HCT116 (cell line): ENCODE measurements at regions not wholly inside any gene's neighbourhood (a gene's known extent, or its start where the extent isn't known, plus 50 kb on each side); places are given as distances from the start of the nearest gene placed in this dataset.

ENCODE experiments used
- ATAC-seq: fragments of 200-7000 bp; cut with Tn5 transposase; 2 replicates; pipeline ENCODE4 v1.9.1; 2020; ENCODE audit warnings: mild to moderate bottlenecking, moderate library complexity
- BruUV-seq: library from RNA; stranded (reverse); fragments of 400-500 nt; replicated peaks from 2 replicates; lab custom pipeline; 2021; lab: Mats Ljungman, UMichigan
- CTCF ChIA-PET: fragments of 300-600 bp; sonication (Branson Sonifier 250); formaldehyde crosslinking; loops from one replicate; lab custom pipeline; 2021; ENCODE audit warnings: antibody characterized with exemption; lab: Charles Lee
- POLR2A ChIA-PET: fragments of 300-600, 350-600 bp; sonication (Branson Sonifier 250); formaldehyde crosslinking; loops from one replicate; lab custom pipeline; 2021; ENCODE audit warnings: antibody characterized with exemption; lab: Charles Lee
- RAD21 ChIA-PET, 2 experiments: fragments of 300-600 bp; sonication (Branson Sonifier 250); formaldehyde crosslinking; loops; one replicate each; lab custom pipeline; 2023; ENCODE audit warnings: low total read pairs in 2 of 2; ENCODE audit not compliant: uncharacterized antibody in 2 of 2, unreplicated experiment in 2 of 2, low non-redundant PET in 1 of 2; lab: Charles Lee
- DNase-seq: peaks from one replicate; pipeline ENCODE4 v3.0.0-alpha.2; 2010; ENCODE audit warnings: low read depth, low spot score
- H2AFZ ChIP-seq: fragments of 200-600 bp; shearing (Covaris generic), sonication (generic); 2 replicates; pipeline ENCODE4 v1.6.1; 2017; ENCODE audit warnings: low read depth, mixed run types, mixed read lengths, antibody characterized with exemption, low read length; ENCODE audit not compliant: poor library complexity, severe bottlenecking
- H3K27ac ChIP-seq: 2 replicates; pipeline ENCODE4 v1.5.1; 2012; ENCODE audit warnings: low read depth, low read length
- H3K27me3 ChIP-seq: fragments of 200-600 bp; sonication (generic); 2 replicates; pipeline ENCODE4 v1.6.1; 2016; ENCODE audit warnings: mixed run types, low read length, mixed read lengths; ENCODE audit not compliant: insufficient read depth
- H3K36me3 ChIP-seq, 2 experiments: fragments of 200-500 bp in 1 of 2; fragments of 200-600 bp in 1 of 2; sonication (Bioruptor generic) in 1 of 2; sonication (generic) in 1 of 2; 2 replicates each; pipeline versions ENCODE4 v1.5.1 to v1.6.1; 2014 to 2016; ENCODE audit warnings: low read length in 2 of 2, inconsistent platforms in 1 of 2, mixed read lengths in 1 of 2, mixed run types in 1 of 2; ENCODE audit not compliant: insufficient read depth in 2 of 2, control insufficient read depth in 1 of 2
- H3K4me1 ChIP-seq, 2 experiments: fragments of 200-600 bp in 1 of 2; sonication (generic) in 1 of 2; 2 replicates each; pipeline versions ENCODE4 v1.5.1 to v1.6.1; 2012 to 2017; ENCODE audit warnings: low read length in 2 of 2, inconsistent platforms in 1 of 2, mild to moderate bottlenecking in 1 of 2, mixed read lengths in 1 of 2, mixed run types in 1 of 2, moderate library complexity in 1 of 2; ENCODE audit not compliant: insufficient read depth in 2 of 2, control insufficient read depth in 1 of 2
- H3K4me2 ChIP-seq: fragments of 200-600 bp; sonication (generic); 2 replicates; pipeline ENCODE4 v1.6.1; 2017; ENCODE audit warnings: mixed run types, low read length, mixed read lengths
- H3K4me3 ChIP-seq, 2 experiments: fragments of 200-600 bp in 1 of 2; sonication (generic) in 1 of 2; replicated peaks in 1 of 2; 2 replicates each; pipeline ENCODE4 v1.5.1; 2011 to 2016; ENCODE audit warnings: low read length in 2 of 2, control low read depth in 1 of 2, low read depth in 1 of 2, mild to moderate bottlenecking in 1 of 2, mixed read lengths in 1 of 2, mixed run types in 1 of 2
- H3K79me2 ChIP-seq: fragments of 200-600 bp; sonication (generic); 2 replicates; pipeline ENCODE4 v1.6.1; 2017; ENCODE audit warnings: mild to moderate bottlenecking, mixed run types, low read length, moderate library complexity, mixed read lengths; ENCODE audit not compliant: insufficient read depth
- H3K9ac ChIP-seq: fragments of 200-600 bp; sonication (generic); 2 replicates; pipeline ENCODE4 v1.6.1; 2016; ENCODE audit warnings: low read length, mixed read lengths
- H3K9me2 ChIP-seq: fragments of 200-600 bp; sonication (generic), shearing (Covaris generic); 2 replicates; pipeline ENCODE4 v1.6.1; 2017; ENCODE audit warnings: mixed run types, mild to moderate bottlenecking, moderate library complexity; ENCODE audit not compliant: insufficient read depth
- H3K9me3 ChIP-seq, 2 experiments: fragments of 200-500 bp in 1 of 2; fragments of 200-600 bp in 1 of 2; sonication (Bioruptor generic) in 1 of 2; sonication (generic) in 1 of 2; 2 replicates each; pipeline ENCODE4 v1.6.1; 2014 to 2017; ENCODE audit warnings: low read length in 2 of 2, mixed read lengths in 2 of 2, inconsistent platforms in 1 of 2, low read depth in 1 of 2, mild to moderate bottlenecking in 1 of 2, mixed run types in 1 of 2, moderate library complexity in 1 of 2; ENCODE audit not compliant: control insufficient read depth in 1 of 2, insufficient read depth in 1 of 2
- H4K20me1 ChIP-seq: fragments of 200-600 bp; sonication (generic), shearing (Covaris generic); 2 replicates; pipeline ENCODE4 v1.6.1; 2017; ENCODE audit warnings: mixed run types, mild to moderate bottlenecking, moderate library complexity; ENCODE audit not compliant: insufficient read depth
- CBX3 ChIP-seq: IDR thresholded peaks from 2 replicates; pipeline ENCODE4 v1.6.1; 2012; ENCODE audit warnings: low read depth
- CEBPB ChIP-seq: IDR thresholded peaks from 2 replicates; pipeline ENCODE4 v1.6.1; 2012; ENCODE audit warnings: low read depth
- EGR1 ChIP-seq: IDR thresholded peaks from 2 replicates; pipeline ENCODE4 v1.6.1; 2012; ENCODE audit warnings: low read depth
- ELF1 ChIP-seq: IDR thresholded peaks from 2 replicates; pipeline ENCODE4 v1.6.1; 2012; ENCODE audit warnings: low read depth, borderline replicate concordance
- EZH2 ChIP-seq: fragments of 200-600 bp; sonication (generic); IDR thresholded peaks from 2 replicates; pipeline ENCODE4 v1.6.1; 2017; ENCODE audit warnings: antibody characterized with exemption, mixed run types
- FOSL1 ChIP-seq: IDR thresholded peaks from 2 replicates; pipeline ENCODE4 v1.6.1; 2012; ENCODE audit warnings: low read depth
- JUND ChIP-seq: IDR thresholded peaks from 2 replicates; pipeline ENCODE4 v1.6.1; 2012
- MAX ChIP-seq: IDR thresholded peaks from 2 replicates; pipeline ENCODE4 v1.6.1; 2012
- POLR2A ChIP-seq: IDR thresholded peaks from 2 replicates; pipeline ENCODE4 v1.7.0; 2011; ENCODE audit warnings: borderline replicate concordance; ENCODE audit not compliant: insufficient read depth, insufficient read length; ENCODE audit errors: extremely low read depth
- RAD21 ChIP-seq: IDR thresholded peaks from 2 replicates; pipeline ENCODE4 v1.6.1; 2012; ENCODE audit warnings: low read depth, mild to moderate bottlenecking
- SIN3A ChIP-seq: IDR thresholded peaks from 2 replicates; pipeline ENCODE4 v1.6.1; 2012; ENCODE audit warnings: low read depth
- SP1 ChIP-seq: IDR thresholded peaks from 2 replicates; pipeline ENCODE4 v1.6.1; 2012; ENCODE audit warnings: low read depth
- SRF ChIP-seq: IDR thresholded peaks from 2 replicates; pipeline ENCODE4 v1.6.1; 2012; ENCODE audit warnings: low read depth
- TCF7L2 ChIP-seq: IDR thresholded peaks from 2 replicates; pipeline ENCODE4 v1.7.0; 2011; ENCODE audit warnings: borderline replicate concordance, inconsistent platforms; ENCODE audit not compliant: insufficient read depth, insufficient read length; ENCODE audit errors: extremely low read depth
- intact Hi-C: fragments of 100-400 bp; cut with micrococcal nuclease; formaldehyde crosslinking; loops from 2 replicates; pipeline ENCODE4 v1.10.0; 2022

- BruUV-seq: no TSS peak
- no peak for ATAC-seq
- no peak overlapping the region for H3K4me3 ChIP-seq
- no peak overlapping the region for H3K9ac ChIP-seq
- H3K27me3 ChIP-seq: no peaks in the 10 kb centered on the region
- no peaks in the 10 kb centered on the region for H3K9me2 ChIP-seq
- H2AFZ ChIP-seq: no peak overlapping the region
- no peak overlapping the region for H3K4me2 ChIP-seq
- no peak for TF ChIP-seq TCF7L2
- no peak for TF ChIP-seq EGR1
- TF ChIP-seq CEBPB: no peak
- TF ChIP-seq EZH2: no peak
- TF ChIP-seq RAD21: no peak
- TF ChIP-seq, all 23 proteins: peak for 0
- Histone ChIP-seq H3K4me1 (no peaks in the 10 kb centered on the region), H4K20me1 (no peaks in the 10 kb centered on the region), H3K79me2 (no peaks in the 10 kb centered on the region), H3K27ac (no peak overlapping the region), H3K36me3 (no peaks in the 10 kb centered on the region), H3K9me3 (no peaks in the 10 kb centered on the region)
- POLR2A ChIA-PET: no interaction called here
- DNase-seq: no peak
- CTCF ChIA-PET: no interaction called here
- intact Hi-C loops: no loop called here
- RAD21 ChIA-PET: no interaction called here
Measured at GRCh38 chr18:39638224-39638623, 2072.6 kb upstream of the CELF4 start.

GRCh38 chr18:39636931-39637330 lies 2071.3 kb upstream of the CELF4 start:
- Histone ChIP-seq H3K9me2 (no peaks in the 10 kb centered on the region), H3K27me3 (no peaks in the 10 kb centered on the region), H3K9ac (no peak overlapping the region)
- TF ChIP-seq SP1: no peak
- no peak for TF ChIP-seq MAX
- no peak for TF ChIP-seq EZH2
- no peak for TF ChIP-seq ELF1
- no peak for TF ChIP-seq SIN3A
- no peak for TF ChIP-seq SRF
- no peak for TF ChIP-seq CBX3
- TF ChIP-seq TCF7L2: no peak
- no peak for TF ChIP-seq JUND
- no peak for TF ChIP-seq FOSL1
- TF ChIP-seq POLR2A: no peak
- TF ChIP-seq, all 23 proteins: peak for 0
- BruUV-seq: no TSS peak
- H3K9me3 ChIP-seq: no peaks in the 10 kb centered on the region
- intact Hi-C loops: no loop called here
- ChIA-PET RAD21 (no interaction called here), CTCF (no interaction called here), POLR2A (no interaction called here)
- ATAC-seq (no peak), DNase-seq (no peak)
- no peaks in the 10 kb centered on the region for H3K79me2 ChIP-seq
- H3K4me2 ChIP-seq: no peak overlapping the region
- H3K27ac ChIP-seq: no peak overlapping the region
- H2AFZ ChIP-seq: no peak overlapping the region
- H3K4me3 ChIP-seq: no peak overlapping the region
- no peaks in the 10 kb centered on the region for H3K4me1 ChIP-seq
- no peaks in the 10 kb centered on the region for H4K20me1 ChIP-seq
- no peaks in the 10 kb centered on the region for H3K36me3 ChIP-seq
